Fibroblast of pulmonary artery (primary cell): ENCODE measurements at regions not wholly inside any gene's neighbourhood (a gene's known extent, or its start where the extent isn't known, plus 50 kb on each side); places are given as distances from the start of the nearest gene placed in this dataset.

Experiments
- DNase-seq: peaks from one replicate; pipeline ENCODE4 v3.0.0-alpha.2; 2010; ENCODE audit warnings: low read depth
- H3K4me3 ChIP-seq: replicated peaks from 2 replicates; pipeline ENCODE4 v1.5.1; 2011; ENCODE audit warnings: low read depth, mild to moderate bottlenecking, control low read depth, low read length, moderate library complexity
- CTCF ChIP-seq: IDR thresholded peaks from 2 replicates; pipeline ENCODE4 v1.5.1; 2011; ENCODE audit warnings: mild to moderate bottlenecking, control low read depth, low read length, inconsistent platforms; ENCODE audit errors: missing control alignments

GRCh38 chr15:69718916-69719315 is 266.3 kb downstream of the RPLP1 start:
- no peak for TF ChIP-seq CTCF
- no peak for DNase-seq

GRCh38 chr15:69719527-69720240 is 267.1 kb downstream of the RPLP1 start:
- TF ChIP-seq CTCF, result no peak
- no peak overlapping the region for H3K4me3 ChIP-seq
- DNase-seq, result peak; percentile 50

More at GRCh38 chr15:69718916-69719315, 266.3 kb downstream of the RPLP1 start:
- H3K4me3 ChIP-seq, result no peak overlapping the region

GRCh38 chr15:69720536-69720935 is 267.9 kb downstream of the RPLP1 start:
- H3K4me3 ChIP-seq, result no peak overlapping the region
- no peak for TF ChIP-seq CTCF

GRCh38 chr15:69722924-69723323 is 270.3 kb downstream of the RPLP1 start:
- DNase-seq, result no peak
- H3K4me3 ChIP-seq, result no peak overlapping the region
- no peak for TF ChIP-seq CTCF

More at GRCh38 chr15:69720536-69720935, 267.9 kb downstream of the RPLP1 start:
- no peak for DNase-seq

- no peak for DNase-seq
- no peak overlapping the region for H3K4me3 ChIP-seq
These were observed 270.9 kb downstream of the RPLP1 start for GRCh38 chr15:69723404-69724096.

GRCh38 chr15:69724333-69724732 is 271.7 kb downstream of the RPLP1 start:
- H3K4me3 ChIP-seq, result no peak overlapping the region
- TF ChIP-seq CTCF, result no peak
- no peak for DNase-seq

More at GRCh38 chr15:69723404-69724096, 270.9 kb downstream of the RPLP1 start:
- peak; percentile 15 for TF ChIP-seq CTCF
